Right atrium auricular region (tissue), 2 donors: ENCODE measurements at regions not wholly inside any gene's neighbourhood (a gene's known extent, or its start where the extent isn't known, plus 50 kb on each side); places are given as distances from the start of the nearest gene placed in this dataset.

Experiments used
- DNase-seq: peaks from one replicate; pipeline ENCODE4 v3.0.0-alpha.2; 2019; ENCODE audit warnings: low spot score
- H3K27ac ChIP-seq, 2 donors: fragments of 200-600 bp; sonication (generic); 1 replicate in 1 of 2; 2 replicates in 1 of 2; pipeline ENCODE4 v1.5.1; 2016 to 2019
- H3K27me3 ChIP-seq, 2 donors: fragments of 200-600 bp; sonication (generic); one replicate each; pipeline versions ENCODE4 v1.5.1 to v1.6.0; 2017 to 2019
- H3K36me3 ChIP-seq: fragments of 200-600 bp; sonication (generic); one replicate; pipeline ENCODE4 v1.5.1; 2016
- H3K4me1 ChIP-seq, 2 donors: fragments of 200-600 bp; sonication (generic); one replicate each; pipeline versions ENCODE4 v1.5.1 to v1.6.0; 2017 to 2019
- H3K4me3 ChIP-seq, 2 donors: fragments of 200-600 bp; sonication (generic); 1 replicate in 1 of 2; 2 replicates in 1 of 2; pipeline ENCODE4 v1.5.1; 2017 to 2019; ENCODE audit warnings: mild to moderate bottlenecking in 1 of 2, moderate library complexity in 1 of 2
- H3K9me3 ChIP-seq, 2 donors: fragments of 200-600 bp; sonication (generic); one replicate each; pipeline ENCODE4 v1.5.1; 2019
- TF ChIP-seq, protein P1 (sequence below), 2 donors: fragments of 200-600 bp; sonication (generic); IDR thresholded peaks; one replicate each; pipeline ENCODE4 v1.5.1; 2019; ENCODE audit warnings: antibody characterized with exemption in 2 of 2

DNA sequence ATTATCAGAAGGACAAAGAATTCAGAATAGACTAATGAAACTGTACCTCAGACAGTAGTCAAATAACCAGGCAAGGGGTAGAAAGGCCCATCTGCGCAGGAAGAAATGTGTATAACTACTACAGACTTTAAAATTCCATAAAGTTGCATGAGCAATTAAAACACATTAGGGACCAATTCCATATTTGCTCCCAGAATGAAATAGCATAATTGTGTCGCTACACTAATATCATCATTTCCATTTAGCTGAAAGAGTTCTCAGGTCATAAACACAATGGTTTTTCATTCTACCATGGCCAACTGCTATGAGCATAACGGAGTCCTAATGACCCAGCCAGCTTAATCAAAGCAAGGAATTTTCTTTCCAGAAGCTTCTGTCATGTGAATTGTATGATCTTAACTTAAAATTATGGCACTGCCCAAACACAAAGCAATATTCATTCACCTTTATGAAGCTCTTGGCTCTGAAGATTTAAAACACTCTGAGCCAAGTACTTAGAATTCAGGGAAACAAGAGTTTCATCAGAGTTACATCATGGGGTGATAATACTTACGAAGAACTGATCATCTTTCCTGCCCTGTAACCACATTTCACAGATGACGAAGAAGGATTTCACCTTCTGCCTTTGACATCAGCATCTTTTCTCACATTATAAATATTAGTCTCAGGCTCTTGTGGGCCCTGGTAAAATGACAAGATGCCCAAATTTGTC lies 98.1 kb upstream of the DOCK1 start:
- H3K4me1 ChIP-seq: no peaks in the 10 kb centered on the region
- no peak overlapping the region for H3K27ac ChIP-seq
- no peaks in the 10 kb centered on the region for H3K36me3 ChIP-seq
- no peak for DNase-seq
- no peak overlapping the region for H3K4me3 ChIP-seq
- TF ChIP-seq, protein P1, sequence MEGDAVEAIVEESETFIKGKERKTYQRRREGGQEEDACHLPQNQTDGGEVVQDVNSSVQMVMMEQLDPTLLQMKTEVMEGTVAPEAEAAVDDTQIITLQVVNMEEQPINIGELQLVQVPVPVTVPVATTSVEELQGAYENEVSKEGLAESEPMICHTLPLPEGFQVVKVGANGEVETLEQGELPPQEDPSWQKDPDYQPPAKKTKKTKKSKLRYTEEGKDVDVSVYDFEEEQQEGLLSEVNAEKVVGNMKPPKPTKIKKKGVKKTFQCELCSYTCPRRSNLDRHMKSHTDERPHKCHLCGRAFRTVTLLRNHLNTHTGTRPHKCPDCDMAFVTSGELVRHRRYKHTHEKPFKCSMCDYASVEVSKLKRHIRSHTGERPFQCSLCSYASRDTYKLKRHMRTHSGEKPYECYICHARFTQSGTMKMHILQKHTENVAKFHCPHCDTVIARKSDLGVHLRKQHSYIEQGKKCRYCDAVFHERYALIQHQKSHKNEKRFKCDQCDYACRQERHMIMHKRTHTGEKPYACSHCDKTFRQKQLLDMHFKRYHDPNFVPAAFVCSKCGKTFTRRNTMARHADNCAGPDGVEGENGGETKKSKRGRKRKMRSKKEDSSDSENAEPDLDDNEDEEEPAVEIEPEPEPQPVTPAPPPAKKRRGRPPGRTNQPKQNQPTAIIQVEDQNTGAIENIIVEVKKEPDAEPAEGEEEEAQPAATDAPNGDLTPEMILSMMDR (IDR thresholded peaks at IDR 0.05): no peak
- H3K27me3 ChIP-seq: no peaks in the 10 kb centered on the region
- H3K9me3 ChIP-seq: peaks cover 0 to 18% of the 10 kb centered on the region in 2 donors

DNA sequence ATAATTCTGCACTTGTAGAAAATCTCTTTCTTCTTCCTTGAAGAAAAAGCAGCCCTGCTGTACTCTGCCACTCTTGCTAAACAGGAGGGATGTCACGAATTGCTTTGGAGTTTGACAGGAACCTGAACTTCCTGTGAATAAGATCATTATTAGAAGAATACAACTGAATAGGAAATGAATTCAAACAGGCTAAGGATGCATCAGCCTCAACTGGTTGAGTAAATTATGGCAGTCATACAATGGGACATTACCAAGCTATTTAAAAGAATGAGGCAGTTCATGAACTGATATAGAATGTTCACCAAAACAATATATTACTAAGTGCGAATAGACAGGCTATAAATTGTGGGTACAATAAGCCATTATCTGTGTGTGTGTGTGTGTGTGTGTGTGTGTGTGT lies 97.1 kb upstream of the DOCK1 start:
- no peaks in the 10 kb centered on the region for H3K4me1 ChIP-seq
- no peak overlapping the region for H3K27ac ChIP-seq
- no peak overlapping the region for H3K4me3 ChIP-seq
- H3K27me3 ChIP-seq: no peaks in the 10 kb centered on the region
- H3K9me3 ChIP-seq: peaks cover 0 to 18% of the 10 kb centered on the region in 2 donors
- TF ChIP-seq, protein P1 (IDR thresholded peaks at IDR 0.05): no peak
- H3K36me3 ChIP-seq: no peaks in the 10 kb centered on the region
- no peak for DNase-seq

DNA sequence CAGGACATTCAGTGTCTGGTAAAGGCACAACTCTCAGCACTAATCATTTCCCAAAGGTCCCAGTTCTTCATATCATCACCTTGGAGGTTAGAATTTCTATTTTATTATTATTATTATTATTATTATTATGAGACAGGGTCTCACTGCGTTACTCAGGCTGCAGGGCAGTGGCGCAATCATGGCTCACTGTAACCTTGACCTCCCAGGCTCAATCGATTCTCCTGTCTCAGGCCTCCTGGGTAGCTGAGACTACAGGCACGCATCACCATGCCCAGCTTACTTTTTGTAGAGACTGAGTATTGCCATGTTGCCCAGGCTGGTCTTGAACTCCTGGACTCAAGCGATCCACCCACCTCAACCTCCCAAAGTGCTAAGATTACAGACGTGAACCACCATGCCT lies 91.8 kb upstream of the DOCK1 start:
- TF ChIP-seq, protein P1 (IDR thresholded peaks at IDR 0.05): no peak
- no peaks in the 10 kb centered on the region for H3K4me1 ChIP-seq
- no peaks in the 10 kb centered on the region for H3K27me3 ChIP-seq
- H3K36me3 ChIP-seq: no peaks in the 10 kb centered on the region
- no peak overlapping the region for H3K27ac ChIP-seq
- H3K9me3 ChIP-seq: peaks cover 0 to 18% of the 10 kb centered on the region in 2 donors
- no peak for DNase-seq
- no peak overlapping the region for H3K4me3 ChIP-seq

DNA sequence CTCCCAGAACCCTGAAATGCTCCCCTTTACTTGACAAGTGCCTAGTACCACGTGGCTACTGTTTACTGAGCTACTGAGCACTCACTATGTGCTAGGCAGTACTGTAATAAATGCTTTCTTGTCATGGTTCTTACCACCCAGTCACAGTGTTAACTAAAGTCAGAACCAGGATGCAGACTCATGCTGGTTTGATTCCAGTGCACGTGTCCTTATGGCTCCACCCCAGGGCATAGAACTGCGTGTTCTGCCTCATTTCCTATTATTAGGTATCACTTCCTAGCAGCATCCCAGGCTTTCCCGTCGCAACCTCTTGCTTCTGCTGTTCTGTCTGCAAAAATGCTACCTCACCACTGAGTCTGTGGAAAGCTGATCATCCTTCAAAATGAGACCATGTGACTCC lies 71.7 kb upstream of the DOCK1 start:
- H3K4me3 ChIP-seq: no peak overlapping the region
- TF ChIP-seq, protein P1 (IDR thresholded peaks at IDR 0.05): no peak
- H3K27ac ChIP-seq: no peak overlapping the region
- H3K4me1 ChIP-seq: no peaks in the 10 kb centered on the region
- H3K36me3 ChIP-seq: no peaks in the 10 kb centered on the region
- no peak for DNase-seq
- no peaks in the 10 kb centered on the region for H3K9me3 ChIP-seq
- no peaks in the 10 kb centered on the region for H3K27me3 ChIP-seq

DNA sequence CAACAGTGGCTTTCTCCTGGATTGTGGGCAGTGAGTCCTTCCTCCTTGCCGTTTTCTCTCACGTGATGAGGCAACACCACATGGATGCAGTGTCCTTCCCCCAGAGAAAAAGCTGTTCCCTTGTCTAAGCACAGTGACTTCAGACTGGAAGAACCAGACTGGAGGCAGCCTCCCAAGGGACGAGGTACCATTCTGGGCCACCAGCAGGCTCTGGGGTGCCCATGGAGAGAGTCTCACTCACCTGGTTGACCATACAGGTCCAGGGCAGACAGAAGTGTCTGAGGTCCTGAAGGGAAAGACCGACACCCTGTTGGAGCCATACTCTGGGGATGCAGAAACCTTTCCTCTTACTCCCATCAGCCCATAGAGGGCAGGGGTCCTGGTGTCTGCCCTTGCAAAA lies 69.2 kb upstream of the DOCK1 start:
- Histone ChIP-seq H3K4me3 (no peak overlapping the region), H3K9me3 (no peaks in the 10 kb centered on the region), H3K27ac (no peak overlapping the region), H3K36me3 (no peaks in the 10 kb centered on the region), H3K4me1 (no peaks in the 10 kb centered on the region), H3K27me3 (no peaks in the 10 kb centered on the region)
- TF ChIP-seq, protein P1 (IDR thresholded peaks at IDR 0.05): no peak
- DNase-seq: no peak

DNA sequence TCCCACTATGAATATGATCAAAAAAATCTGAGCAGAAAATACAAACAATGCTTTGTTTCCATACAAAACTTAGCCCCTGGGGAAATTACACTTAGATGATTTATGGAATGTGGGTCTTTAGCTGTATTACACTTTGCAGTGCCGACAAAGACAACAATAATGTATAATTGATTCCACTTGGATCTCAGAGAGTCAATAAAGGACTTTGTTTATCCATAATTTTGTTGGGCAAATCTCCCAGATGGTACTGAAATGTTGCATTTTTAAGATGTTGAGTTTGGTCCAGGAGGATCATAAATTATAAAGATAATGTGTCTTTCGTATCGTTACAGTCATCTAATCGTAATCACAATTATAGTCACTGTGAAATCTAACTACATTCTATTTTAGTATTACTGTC lies 66.9 kb upstream of the DOCK1 start:
- no peaks in the 10 kb centered on the region for H3K27me3 ChIP-seq
- H3K36me3 ChIP-seq: no peaks in the 10 kb centered on the region
- H3K4me1 ChIP-seq: no peaks in the 10 kb centered on the region
- no peak overlapping the region for H3K27ac ChIP-seq
- DNase-seq: no peak
- no peak overlapping the region for H3K4me3 ChIP-seq
- TF ChIP-seq, protein P1 (IDR thresholded peaks at IDR 0.05): no peak
- no peaks in the 10 kb centered on the region for H3K9me3 ChIP-seq
